GM20000 (cell line): ENCODE measurements at regions not wholly inside any gene's neighbourhood (a gene's known extent, or its start where the extent isn't known, plus 50 kb on each side); places are given as distances from the start of the nearest gene placed in this dataset.

ENCODE experiments used
- DNase-seq: peaks from one replicate; pipeline ENCODE4 v3.0.0; 2012; ENCODE audit warnings: low spot score
- CTCF ChIP-seq: IDR thresholded peaks from 2 replicates; pipeline ENCODE4 v1.5.1; 2012; ENCODE audit warnings: mild to moderate bottlenecking, control low read depth; ENCODE audit errors: extremely low read depth, missing control alignments

DNA sequence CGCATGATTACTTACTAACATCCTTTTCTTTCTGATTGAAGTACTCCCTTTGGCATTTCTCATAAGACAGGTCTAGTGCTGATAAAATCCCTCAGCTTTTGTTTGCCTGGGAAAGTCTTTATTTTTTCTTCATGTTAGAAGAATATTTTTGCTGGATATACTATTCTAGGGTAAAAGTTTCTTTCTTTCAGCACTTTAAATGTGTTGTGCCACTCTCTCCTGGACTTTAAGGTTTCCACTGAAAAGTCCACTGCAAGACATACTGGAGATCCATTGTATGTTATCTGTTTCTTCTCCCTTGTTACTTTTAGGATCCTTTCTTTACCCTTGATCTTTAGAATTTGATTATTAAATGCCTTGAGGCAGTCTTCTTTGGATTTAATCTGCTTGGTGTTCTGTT is 796.7 kb downstream of the UQCRFS1 start:
- TF ChIP-seq CTCF, result no peak
- no peak for DNase-seq

GRCh38 chr19:28414748-28415147 is 798.2 kb downstream of the UQCRFS1 start:
- no peak for DNase-seq
- no peak for TF ChIP-seq CTCF

DNA sequence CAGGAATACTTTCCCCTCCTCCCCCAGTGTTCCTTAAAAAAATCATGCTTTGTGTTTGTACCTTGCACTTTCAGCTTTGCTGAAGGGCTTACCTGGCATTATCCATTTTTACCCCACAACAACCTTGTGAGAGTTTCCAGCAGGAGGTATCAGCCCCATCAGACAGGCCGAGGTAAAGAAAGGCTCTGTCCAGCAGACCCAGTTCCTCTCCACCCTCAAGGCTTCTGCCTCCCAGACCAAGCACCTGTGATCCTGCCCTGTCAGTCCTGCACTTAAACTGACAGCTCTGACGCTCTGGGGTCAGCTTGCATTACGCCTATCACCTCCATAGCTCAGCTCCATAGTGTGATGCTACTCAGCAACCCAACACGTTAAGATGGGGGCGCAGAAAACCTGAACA is 803.1 kb downstream of the UQCRFS1 start:
- TF ChIP-seq CTCF, result no peak
- no peak for DNase-seq

DNA sequence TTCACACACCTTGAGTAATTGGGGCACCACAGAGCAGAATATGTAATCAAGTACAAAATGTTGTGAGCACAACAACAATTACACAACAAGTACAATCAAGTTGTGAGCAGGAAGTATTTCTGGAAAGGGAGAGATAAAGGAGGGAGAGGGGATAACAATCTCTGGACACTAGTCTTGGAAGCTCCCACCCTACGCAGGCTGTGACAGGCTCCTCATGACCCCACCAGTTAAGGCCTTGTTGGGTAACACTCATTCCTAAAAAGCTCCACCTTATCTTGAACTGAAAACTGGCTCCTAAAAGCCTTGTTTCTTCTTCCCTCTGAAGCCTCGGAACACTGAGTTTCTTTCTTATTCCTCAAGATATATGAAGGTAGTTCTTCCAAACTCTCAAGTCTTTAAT is 806.0 kb downstream of the UQCRFS1 start:
- DNase-seq, result no peak
- TF ChIP-seq CTCF, result no peak

DNA sequence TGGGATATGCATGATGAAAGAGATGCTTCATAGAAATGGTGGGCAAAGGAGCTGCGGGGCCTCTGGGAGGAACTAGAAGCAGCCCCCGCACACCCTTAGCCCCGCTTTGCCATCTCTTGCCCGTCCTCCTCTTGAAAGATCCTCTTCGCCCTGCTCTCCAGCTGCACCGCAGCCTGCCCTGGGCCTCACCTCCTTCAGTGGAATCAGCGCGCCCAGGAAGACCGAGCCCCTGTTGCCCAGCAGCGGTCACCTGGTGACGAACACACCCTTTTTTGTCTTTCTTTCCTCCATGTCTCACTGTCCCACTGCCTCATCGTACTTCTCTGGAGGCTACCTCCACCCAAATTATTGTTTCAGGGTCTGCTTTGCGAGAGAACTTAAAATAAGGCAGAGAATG is 807.6 kb downstream of the UQCRFS1 start:
- DNase-seq, result no peak
- no peak for TF ChIP-seq CTCF

DNA sequence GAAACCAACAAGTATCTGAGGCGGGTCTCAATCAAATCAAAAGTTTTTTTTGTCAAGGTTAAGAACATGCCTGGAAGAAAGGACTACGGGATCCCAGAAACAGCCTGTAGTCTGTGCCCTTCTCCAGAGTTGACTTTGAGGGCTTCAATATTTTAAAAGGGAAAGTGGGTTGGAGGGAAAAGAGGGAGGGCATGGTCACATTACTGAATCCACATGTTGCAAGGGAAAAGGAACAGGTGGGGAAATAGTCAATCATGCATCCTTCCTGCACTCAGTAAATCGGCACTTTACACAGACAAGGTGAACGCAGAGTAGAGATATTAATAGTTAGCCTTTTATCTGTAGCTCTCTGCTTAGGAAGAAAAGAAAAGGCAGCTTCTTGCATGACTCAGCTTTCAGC is 808.5 kb downstream of the UQCRFS1 start:
- no peak for DNase-seq

DNA sequence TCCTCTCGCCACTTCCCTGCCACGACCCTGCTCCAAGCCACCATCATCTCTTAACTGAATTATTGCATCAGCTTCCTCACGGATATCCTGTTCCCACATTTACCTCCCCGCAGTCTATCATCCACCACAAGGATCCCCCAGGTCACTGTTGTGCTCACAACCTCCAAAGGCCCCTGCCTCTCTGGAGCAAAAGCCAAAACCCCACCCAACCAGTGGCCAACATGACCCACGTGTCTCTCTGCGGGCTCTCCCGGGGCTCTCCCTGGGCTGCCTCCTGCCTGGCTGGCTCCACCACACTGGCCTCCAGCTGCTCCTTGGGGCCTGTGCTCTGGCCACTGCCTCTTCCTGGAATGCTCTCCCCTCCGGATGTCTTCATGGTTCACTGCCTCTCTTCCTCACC is 809.3 kb downstream of the UQCRFS1 start:
- TF ChIP-seq CTCF, result no peak
- no peak for DNase-seq

More for the DNA sequence above, 808.5 kb downstream of the UQCRFS1 start:
- TF ChIP-seq CTCF, result no peak
